ENCODE measurements at regions not wholly inside any gene's neighbourhood (a gene's known extent, or its start where the extent isn't known, plus 50 kb on each side); places are given as distances from the start of the nearest gene placed in this dataset.

DNA sequence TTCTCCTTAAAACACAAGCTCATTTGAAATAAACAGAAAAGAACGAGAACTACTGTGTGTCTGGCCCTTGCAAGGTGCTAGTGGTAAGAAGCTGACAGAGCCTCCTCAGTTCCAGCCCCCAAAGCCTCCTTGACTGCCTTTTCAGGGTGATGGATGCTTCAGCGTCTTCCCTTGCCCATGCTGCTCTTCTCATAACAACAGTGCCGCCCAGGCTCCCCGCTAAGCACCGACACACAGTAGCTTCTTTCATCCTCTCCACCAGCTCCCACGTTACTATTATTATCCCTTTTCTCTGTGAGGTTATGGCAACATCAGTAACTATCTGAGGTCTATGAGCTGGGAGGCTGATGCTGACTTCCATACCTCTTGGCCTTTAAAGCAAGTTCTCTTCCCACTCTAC, 418.6 kb downstream of the TSN start (continued):
- no peak for TF ChIP-seq NRF1 (IDR thresholded peaks at IDR 0.05; ENCODE audit: low read depth, low read length)
